B cell (primary cell): ENCODE measurements at regions not wholly inside any gene's neighbourhood (a gene's known extent, or its start where the extent isn't known, plus 50 kb on each side); places are given as distances from the start of the nearest gene placed in this dataset.

Experiments used
- CTCF ChIP-seq: fragments of 200-600 bp; IDR thresholded peaks from one replicate; pipeline ENCODE4 v1.8.0; 2022; ENCODE audit warnings: antibody characterized with exemption, mild to moderate bottlenecking
- EZH2 ChIP-seq: IDR thresholded peaks from 2 replicates; pipeline ENCODE4 v1.6.1; 2012; ENCODE audit warnings: borderline replicate concordance, low read depth, mild to moderate bottlenecking, moderate library complexity, low read length; ENCODE audit not compliant: insufficient read depth, poor library complexity, severe bottlenecking

DNA sequence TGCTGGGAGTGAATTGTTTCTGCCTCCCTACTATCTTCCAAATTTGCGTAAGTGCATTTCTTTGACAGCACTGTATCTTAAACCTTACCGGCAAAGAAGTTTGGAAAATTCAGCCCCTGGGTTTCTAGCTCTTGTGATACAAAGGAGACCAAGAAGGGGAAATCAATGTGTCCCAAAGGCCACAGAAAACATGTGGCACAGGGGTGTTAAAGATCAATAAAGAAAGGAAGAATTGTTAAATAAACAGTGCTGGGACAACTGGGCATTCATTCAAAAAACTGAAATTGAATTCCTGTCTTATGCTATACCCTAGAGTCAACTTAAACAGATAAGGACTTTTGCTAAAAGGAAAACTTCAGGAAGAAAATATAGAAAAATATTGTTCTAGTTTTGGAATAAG lies 328.1 kb downstream of the MAN2A1 start:
- TF ChIP-seq CTCF (no peak), EZH2 (no peak)
